KBM-7 (cell line): ENCODE measurements at regions not wholly inside any gene's neighbourhood (a gene's known extent, or its start where the extent isn't known, plus 50 kb on each side); places are given as distances from the start of the nearest gene placed in this dataset.

ENCODE experiments used
- DNase-seq: peaks from one replicate; pipeline ENCODE4 v3.0.0-alpha.2; 2015
- in situ Hi-C: fragments of 300-500 bp; cut with MboI; formaldehyde crosslinking; loops from 2 replicates; pipeline ENCODE4 v1.14.3; 2020; ENCODE audit warnings: low sequenced_read_pairs, low pct_unique_long_range_greater_than_20kb, mixed read lengths

DNA sequence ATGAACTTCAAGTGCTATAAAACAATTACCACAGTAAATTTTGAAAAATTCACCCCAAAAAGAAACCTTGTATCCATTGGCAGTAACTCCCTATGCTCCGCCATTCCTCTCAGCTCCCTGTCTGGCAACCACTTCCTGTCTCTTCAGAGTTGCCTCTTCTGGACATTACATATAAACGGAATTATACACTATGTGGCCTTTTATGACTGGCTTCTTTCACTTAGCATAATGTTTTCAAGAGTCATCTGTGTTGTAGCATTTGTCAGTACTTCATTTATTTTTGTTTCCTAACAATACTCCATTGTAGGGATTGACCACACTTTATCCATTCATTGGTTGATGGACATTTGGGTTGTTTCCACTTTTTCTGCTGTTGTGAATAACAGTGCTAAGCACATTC lies 50.1 kb downstream of the CEP43 start:
- no peak for DNase-seq
- in situ Hi-C loops, result no loop called here

DNA sequence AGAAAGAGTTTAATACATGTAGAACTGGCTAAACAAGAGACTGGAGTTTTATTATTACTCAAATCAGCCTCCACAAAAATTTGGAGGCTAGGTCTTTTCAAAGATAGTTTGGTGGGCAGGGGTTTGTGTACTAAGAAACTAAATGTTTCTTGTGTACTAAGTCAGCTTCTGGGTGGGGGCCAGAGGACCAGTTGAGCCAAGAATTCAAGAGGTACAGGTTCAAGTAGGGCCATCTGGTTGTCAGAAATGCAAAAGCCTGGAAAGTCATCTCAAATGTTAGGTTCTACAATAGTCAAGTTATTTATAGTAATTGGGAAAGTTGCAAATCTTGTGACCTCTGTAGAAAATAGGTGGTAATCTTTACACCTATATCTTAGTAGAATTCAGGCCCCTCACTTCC lies 51.7 kb downstream of the CEP43 start:
- in situ Hi-C loops, result no loop called here
- DNase-seq, result no peak

DNA sequence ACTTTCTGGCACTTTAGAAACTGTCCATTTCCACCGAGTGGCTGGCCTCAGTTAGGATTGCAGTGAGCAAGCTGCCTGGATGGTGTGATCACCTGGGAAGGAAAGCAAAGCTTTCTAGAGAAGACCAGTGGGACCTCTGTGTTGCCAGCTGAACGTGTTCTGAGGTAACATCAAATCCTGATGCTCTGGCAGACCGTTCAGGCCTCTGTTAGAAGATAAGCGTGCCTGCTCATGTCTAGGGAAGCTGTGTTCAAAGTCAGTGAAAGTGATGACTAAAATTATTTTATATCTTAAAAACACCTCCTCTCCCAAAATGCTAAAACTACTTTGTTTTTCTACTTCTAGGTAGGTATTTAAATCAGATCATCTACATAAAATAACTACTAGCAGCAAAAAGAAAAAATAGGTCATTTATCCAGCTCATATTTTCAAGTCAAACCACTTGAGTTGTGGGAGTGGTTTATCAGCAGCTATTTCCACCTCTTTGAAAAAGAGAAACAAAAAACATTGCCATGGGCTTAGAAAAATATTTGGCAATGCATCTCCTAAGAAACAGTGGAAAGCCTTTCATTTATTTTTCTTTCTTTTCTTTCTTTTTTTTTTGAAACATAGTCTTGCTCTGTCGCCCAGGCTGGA lies 54.8 kb downstream of the CEP43 start:
- no peak for DNase-seq
- in situ Hi-C loops, result no loop called here

DNA sequence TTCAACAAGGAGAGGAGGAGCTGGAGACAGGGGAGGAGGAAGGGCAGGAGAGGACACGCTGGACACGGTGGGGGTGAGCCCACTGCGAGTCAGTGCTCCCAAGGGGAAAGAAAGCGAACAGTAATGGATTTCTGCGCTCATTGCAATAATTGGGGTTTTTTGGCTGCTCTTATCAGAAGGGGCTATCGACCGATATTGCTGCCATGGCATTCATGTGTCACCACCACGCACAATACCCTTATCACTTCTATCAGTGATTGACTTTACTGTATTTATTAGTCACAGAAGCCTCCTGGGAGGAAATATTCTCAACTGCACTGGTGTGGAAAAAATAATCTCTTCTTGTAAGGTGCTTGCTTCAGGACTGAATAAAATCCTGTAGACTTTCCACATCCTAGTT lies 55.8 kb downstream of the CEP43 start:
- DNase-seq, result no peak
- in situ Hi-C loops, result no loop called here

DNA sequence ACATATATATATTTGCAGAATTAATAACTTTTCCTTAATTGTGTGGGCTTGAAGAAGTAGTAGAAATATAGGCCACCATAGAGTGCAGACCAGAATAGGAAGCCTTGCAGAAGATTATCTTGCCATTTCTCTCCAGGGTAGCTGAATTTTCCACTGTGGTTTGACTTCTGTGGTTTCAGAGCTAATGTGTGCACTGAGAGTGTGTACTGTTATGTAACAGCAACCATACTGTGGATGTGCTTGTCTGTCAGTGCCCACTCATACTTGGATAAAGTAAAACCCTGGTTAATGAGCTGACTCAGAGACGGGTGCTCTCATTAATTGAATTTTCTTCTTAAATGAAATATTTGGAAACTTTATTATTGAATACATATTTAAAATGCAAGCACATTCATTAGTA lies 57.2 kb downstream of the CEP43 start:
- in situ Hi-C loops, result no loop called here
- peak; percentile 81 for DNase-seq

DNA sequence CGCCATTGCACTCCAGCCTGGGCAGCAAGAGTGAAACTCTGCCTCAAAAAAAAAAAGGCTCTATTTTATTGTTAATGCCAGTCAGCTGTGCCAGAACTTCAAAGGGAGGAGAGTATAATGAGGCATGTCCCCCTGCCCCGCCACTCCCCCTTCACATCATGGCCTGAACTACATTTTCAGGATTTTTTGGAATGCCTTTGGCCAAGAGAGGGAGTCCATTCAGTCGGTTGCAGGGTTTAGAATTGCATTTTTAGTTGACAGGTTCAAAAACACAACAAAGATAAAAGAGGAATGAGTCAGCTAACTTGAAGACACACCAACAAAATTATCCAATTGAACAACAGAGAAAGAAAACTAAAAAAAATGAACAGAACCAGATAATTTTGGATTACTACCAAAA lies 59.1 kb downstream of the CEP43 start:
- in situ Hi-C loops, result no loop called here
- no peak for DNase-seq
